Posterior vena cava (tissue), 2 donors: ENCODE measurements at regions not wholly inside any gene's neighbourhood (a gene's known extent, or its start where the extent isn't known, plus 50 kb on each side); places are given as distances from the start of the nearest gene placed in this dataset.
"Not testable (repeated sequence)": the region's sequence is repeated elsewhere in the genome, so short reads cannot be mapped to it uniquely, and the experiment has no call there.

ENCODE experiments used
- DNase-seq: peaks from one replicate; pipeline ENCODE4 v3.0.0-alpha.2; 2020; ENCODE audit warnings: low spot score
- intact Hi-C, 2 donors: fragments of 100-400 bp; cut with DNase I; formaldehyde crosslinking; loops; one replicate each; pipeline versions ENCODE4 v1.14.1 to v1.14.2; 2022 to 2023
- donor health status: DM: yes; HTN: yes; CAD: no.
- donor health status: DM: yes; HTN: yes; CAD: no.

DNA sequence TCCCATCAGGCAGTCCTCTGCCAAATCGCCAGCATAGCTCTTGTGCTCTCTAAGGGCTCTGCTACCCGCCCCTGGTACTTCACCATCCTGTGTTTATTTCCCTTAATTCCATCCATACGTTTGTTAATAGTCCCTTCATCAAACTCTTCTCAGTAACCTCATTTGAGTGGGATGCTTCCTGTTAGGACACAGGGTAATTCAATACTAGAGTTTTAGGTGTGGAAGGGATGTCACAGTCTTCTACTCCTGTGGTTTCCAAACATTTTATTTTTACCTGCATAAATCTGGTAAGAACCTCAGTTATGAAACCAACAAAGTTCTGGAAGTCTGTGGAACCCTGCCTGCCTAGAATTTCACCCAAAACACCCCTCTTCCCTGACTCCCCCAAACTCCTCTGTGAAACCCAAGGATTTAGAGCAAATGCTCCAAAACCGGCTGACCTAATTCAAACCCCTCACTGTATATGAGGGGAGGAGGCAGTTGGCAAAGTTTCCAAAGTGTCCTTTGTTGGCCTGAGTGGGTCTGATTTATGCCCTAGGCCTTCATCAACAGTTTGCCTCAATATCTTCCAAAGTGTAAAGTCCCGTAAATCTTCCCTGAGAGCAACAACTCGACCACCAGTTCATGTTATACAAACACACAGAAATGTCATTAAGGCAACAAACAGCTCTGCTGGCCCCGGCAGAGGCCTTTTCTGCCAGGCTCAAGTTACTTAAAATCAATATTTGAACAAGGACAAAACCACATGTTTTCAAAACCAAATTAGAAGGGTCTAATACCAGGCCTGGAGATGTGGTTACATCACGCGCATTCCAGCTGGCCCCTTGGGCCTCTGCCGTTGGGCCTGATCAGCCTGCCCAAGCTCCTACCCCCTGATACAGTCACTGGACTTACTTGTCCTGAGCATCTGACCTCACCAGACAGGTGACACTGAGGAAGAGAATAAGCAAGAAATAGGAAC, 82.4 kb upstream of the FGGY start:
- intact Hi-C loops: no loop called here
- DNase-seq: no peak

- intact Hi-C loops: no loop called here
These were observed 81.1 kb upstream of the FGGY start for GRCh38 chr1:59215766-59216291.

DNA sequence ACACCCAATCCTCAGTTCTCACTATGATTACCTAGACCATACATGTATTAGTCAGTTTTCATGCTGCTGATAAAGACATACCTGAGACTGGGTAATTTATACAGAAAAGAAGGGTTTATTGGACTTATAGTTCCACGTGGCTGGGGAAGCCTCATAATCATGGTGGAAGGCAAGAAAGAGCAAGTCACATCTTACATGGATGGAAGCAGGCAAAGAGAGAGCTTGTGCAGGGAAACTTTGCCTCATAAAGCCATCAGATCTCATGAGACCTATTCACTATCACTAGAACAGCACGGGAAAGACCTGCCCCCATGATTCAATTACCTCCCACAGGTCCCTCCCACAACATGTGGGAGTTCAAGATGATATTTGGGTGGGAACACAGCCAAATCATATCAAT, 79.5 kb upstream of the FGGY start:
- intact Hi-C loops, DNase-seq: not testable (repeated sequence)

More at GRCh38 chr1:59215766-59216291, 81.1 kb upstream of the FGGY start:
- no peak for DNase-seq

GRCh38 chr1:59218521-59219236, 78.2 kb upstream of the FGGY start:
- no peak for DNase-seq
- intact Hi-C loops: no loop called here

DNA sequence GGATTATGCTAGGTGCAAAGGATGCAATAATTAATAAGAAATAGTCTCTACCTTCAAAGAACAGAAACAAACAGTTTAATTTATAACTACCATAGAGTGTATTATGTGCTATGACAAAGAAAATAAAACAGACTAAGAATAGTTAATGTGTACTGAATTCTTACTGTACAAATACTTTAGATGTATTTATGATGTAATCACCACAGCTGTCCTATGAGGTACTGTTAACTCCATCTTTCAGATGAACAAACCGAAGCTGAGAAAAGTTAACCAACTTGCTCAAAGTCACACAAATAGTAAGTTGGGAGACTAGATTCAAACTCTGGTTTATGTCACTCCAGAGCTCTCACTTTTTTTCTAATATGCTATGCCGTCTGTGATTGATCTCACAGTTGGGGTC, 77.0 kb upstream of the FGGY start:
- DNase-seq: no peak
- intact Hi-C loops: no loop called here

DNA sequence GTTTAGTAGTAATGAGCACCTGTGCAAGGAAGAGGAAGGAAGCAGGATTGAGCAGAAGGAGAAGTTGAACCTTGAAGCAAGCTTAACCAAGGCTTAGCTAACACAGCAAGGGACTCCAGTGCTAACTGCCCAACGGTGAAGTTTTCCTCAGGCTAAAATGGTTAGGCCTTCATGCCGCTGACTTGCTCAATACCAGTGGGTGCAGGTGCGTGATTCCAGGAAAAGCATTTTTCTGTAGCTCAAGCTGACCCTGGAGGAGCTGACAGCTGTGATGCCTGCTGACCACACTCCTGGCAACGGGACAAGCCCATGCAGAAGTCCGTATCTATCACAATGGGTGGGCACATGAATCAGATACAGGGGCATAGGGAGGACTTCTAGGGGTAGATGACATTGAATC, 76.5 kb upstream of the FGGY start:
- intact Hi-C loops: no loop called here
- DNase-seq: no peak

- intact Hi-C loops: no loop called here
- no peak for DNase-seq
These were observed 73.7 kb upstream of the FGGY start for GRCh38 chr1:59223198-59223597.

DNA sequence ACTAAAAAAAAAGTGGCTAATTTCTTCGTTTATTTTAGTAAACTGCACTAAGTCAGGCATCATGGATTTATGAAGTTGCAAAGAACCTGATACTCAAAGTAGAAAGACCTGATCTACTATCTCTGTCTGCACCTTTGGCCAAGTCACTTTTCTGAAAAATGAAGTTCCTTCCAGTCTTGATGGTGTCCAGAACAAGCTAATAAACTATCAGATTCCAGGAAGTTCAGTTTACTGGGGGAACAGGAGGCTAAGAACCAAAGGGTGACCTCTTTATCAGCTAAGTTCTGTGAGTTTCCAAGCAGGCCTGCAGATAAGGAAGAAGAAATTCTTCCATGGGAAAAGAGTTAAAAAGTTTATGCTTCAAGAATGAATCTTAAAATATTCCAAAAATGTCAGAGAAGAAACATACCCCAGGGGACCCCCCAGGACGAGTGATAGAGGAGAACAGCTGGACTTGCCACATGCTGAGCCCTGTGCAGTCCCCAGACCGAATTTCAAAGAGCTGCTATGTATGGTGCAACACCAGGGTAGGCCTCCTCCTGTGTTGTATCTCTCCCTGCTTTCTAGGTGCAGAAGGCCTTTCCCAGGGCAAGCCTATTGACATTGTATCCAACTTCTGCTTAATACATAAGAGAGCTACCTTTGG, 72.8 kb upstream of the FGGY start:
- no peak for DNase-seq
- intact Hi-C loops: no loop called here

DNA sequence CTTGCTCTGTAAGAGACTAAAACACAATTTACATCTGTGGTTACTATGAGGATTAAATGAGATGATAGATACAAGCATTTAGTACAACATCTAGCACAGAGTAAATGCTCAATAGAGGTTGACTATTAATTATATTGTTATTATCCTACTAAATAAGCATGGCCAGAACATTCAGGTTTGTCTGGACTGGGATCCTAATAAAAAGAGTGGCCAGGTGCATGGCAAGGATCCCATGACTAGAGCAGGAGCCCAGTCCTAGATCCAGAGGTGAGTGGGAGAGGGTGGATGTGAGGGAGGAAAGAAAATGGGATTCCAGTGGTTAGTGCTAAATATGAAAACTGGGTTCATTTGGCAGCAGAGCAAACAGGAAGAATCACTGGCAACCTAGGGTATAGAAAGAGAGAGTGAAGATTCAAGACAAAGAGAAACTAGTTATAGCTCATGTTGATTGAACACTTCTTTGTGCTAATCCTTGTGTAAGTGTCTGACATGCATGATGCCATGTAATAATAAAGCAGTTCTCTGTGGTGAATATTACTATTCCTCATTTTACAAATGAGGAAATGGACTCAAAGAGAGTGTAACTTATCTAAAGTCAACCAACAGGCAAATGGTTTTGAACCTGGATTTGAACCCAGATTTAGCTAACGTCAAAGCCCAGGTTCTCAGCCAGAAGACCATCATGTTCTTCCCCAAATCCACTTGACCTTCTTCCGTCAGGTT, 71.1 kb upstream of the FGGY start:
- no peak for DNase-seq
- intact Hi-C loops: no loop called here

- intact Hi-C loops: no loop called here
- no peak for DNase-seq
These were observed 67.8 kb upstream of the FGGY start for GRCh38 chr1:59229138-59229537.

DNA sequence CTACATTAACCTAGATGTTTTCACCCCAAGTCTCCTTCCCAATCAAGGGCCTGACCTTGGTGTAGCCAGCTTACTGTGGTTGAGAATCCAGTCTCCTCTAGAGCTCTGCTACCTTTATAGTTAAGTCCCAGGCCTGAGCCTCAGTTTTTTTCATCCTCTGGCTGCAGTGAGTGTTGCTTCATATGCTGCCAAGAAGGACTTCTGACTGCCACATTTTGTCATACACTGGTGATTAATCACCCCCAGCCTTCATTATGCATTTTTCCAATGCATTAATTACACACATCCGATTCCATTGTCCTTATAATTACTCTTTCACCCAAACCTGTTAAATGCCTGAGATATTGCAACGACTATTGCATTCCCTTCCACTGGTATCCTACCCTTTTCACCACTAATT, 66.3 kb upstream of the FGGY start:
- intact Hi-C loops: no loop called here
- no peak for DNase-seq

- intact Hi-C loops: no loop called here
- DNase-seq: no peak
These were observed 64.7 kb upstream of the FGGY start for GRCh38 chr1:59232216-59232615.

DNA sequence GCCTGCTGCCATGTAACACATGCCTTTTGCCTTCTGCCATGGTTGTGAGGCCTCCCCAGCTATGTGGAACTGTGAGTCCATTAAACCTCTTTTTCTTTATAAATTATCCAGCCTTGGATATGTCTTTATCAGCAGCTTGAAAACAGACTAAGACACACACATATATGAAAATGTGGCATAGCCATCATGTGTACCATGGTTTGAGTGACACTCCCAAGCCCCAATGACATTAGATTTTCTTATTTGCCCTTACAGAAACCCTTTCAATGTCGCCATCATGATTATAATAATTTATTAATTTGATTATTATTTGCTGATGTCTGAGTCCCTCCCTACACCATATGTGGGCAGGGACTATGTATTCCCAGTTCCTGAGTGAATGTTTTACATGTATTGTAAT, 63.5 kb upstream of the FGGY start:
- intact Hi-C loops: no loop called here
- DNase-seq: no peak

GRCh38 chr1:59236721-59237545, 60.0 kb upstream of the FGGY start:
- no peak for DNase-seq
- intact Hi-C loops: no loop called here

DNA sequence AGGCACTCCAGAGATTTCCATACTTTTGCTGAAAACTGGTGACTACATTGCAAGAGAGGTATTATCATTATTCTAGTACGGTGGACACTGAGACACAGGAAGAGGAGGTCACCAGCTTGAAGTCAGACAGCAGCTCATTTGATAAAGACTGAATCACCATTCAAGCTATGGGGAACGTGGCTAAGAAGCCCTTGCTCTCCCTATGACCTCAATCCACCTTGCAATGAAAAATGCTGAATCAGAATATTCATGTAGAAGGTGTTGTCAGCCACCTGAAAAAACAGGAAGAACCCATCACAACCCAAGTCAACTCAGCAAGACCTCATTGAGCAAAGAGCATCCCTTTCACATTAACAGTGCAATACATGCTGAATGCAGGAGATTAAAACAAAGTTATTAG, 59.0 kb upstream of the FGGY start:
- intact Hi-C loops: no loop called here
- no peak for DNase-seq

- DNase-seq: no peak
- intact Hi-C loops: no loop called here
These were observed 58.5 kb upstream of the FGGY start for GRCh38 chr1:59238333-59238934.

- no peak for DNase-seq
- intact Hi-C loops: no loop called here
These were observed 57.9 kb upstream of the FGGY start for GRCh38 chr1:59238993-59239392.

- intact Hi-C loops: loop anchor here in 1 of 2 donors (1.0 kb wide), 1 partner anchor 19 kb away; no protein-coding TSS in a partner anchor
- DNase-seq: no peak
These were observed 55.0 kb upstream of the FGGY start for GRCh38 chr1:59241909-59242308.
